ENCODE measurements at regions not wholly inside any gene's neighbourhood (a gene's known extent, or its start where the extent isn't known, plus 50 kb on each side); places are given as distances from the start of the nearest gene placed in this dataset.

DNA sequence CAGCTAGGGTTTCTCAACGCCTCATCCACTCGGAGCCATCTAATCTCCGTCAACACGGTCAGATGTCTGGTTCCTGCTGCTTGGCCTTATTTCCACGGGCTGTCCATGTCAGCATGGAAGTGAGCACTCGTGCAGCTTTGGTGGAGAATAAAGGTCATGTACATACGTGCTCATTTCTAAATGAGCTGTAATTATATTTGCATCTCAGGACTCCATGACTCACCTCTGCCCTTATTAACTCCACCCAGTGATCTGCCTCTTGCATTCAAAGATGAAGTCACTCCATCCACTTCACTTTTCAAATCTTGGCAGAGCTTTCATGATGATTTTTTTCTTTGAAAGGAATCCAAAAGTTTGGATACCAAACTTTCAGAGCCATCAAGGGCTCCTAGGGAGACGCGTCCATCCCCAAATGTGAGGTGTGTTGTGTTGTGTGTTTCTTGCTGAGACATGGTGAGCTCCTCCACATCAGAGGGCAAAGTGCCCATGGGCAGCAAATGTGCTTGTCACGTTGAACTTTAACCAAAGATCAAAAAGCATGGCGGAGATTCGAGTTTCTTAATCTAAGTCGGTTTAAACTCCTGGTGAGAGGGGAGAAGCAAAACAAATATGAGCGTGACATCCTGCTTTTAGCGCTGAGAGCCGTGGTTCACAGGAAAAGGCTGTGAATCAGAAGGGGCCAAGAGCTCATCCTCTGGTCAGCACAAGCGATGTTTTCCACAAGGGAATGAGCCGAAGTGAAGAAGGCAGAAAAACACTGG, 68.6 kb upstream of the ERRFI1 start (continued):
- no peak for TF ChIP-seq NFAT5 (CRISPR knock-in tag; IDR thresholded peaks at IDR 0.05)
- TF ChIP-seq IKZF5 (CRISPR knock-in tag; IDR thresholded peaks at IDR 0.05): peak; percentile 55; the same call in 1 of the 2 replicates
- no peak for TF ChIP-seq ZNF101 (CRISPR knock-in tag; IDR thresholded peaks at IDR 0.05; ENCODE audit: borderline replicate concordance, low read depth)
- TF ChIP-seq ZBTB3 (CRISPR knock-in tag; IDR thresholded peaks at IDR 0.05; ENCODE audit: borderline replicate concordance, low read depth): no peak
- 0 out of 2 replicates have a peak, but pooled peaks have one; percentile 15 for TF ChIP-seq JUND (CRISPR knock-in tag; IDR thresholded peaks at IDR 0.05)
- no peak for TF ChIP-seq U2AF1 (optimal IDR thresholded peaks at IDR 0.05; ENCODE audit: low read depth, low read length)
- TF ChIP-seq ZNF761 (CRISPR knock-in tag; conservative IDR thresholded peaks at IDR 0.05): no peak
- TF ChIP-seq ONECUT2 (CRISPR knock-in tag; IDR thresholded peaks at IDR 0.05): no peak
- no peak for TF ChIP-seq AGO1 (IDR thresholded peaks at IDR 0.05; ENCODE audit: low read depth, low read length, poor library complexity, severe bottlenecking)
- TF ChIP-seq, protein P1, sequence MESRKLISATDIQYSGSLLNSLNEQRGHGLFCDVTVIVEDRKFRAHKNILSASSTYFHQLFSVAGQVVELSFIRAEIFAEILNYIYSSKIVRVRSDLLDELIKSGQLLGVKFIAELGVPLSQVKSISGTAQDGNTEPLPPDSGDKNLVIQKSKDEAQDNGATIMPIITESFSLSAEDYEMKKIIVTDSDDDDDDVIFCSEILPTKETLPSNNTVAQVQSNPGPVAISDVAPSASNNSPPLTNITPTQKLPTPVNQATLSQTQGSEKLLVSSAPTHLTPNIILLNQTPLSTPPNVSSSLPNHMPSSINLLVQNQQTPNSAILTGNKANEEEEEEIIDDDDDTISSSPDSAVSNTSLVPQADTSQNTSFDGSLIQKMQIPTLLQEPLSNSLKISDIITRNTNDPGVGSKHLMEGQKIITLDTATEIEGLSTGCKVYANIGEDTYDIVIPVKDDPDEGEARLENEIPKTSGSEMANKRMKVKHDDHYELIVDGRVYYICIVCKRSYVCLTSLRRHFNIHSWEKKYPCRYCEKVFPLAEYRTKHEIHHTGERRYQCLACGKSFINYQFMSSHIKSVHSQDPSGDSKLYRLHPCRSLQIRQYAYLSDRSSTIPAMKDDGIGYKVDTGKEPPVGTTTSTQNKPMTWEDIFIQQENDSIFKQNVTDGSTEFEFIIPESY (CRISPR knock-in tag; IDR thresholded peaks at IDR 0.05): no peak
- TF ChIP-seq TOPORS (CRISPR knock-in tag; IDR thresholded peaks at IDR 0.05): no peak
- no peak for TF ChIP-seq ZSCAN22 (CRISPR knock-in tag; IDR thresholded peaks at IDR 0.05)
- TF ChIP-seq NONO (IDR thresholded peaks at IDR 0.05): no peak
- no peak for TF ChIP-seq NONO (CRISPR knock-in tag; conservative IDR thresholded peaks at IDR 0.05)
- no peak for TF ChIP-seq ZNF674 (CRISPR knock-in tag; IDR thresholded peaks at IDR 0.05; ENCODE audit: low read depth)
- TF ChIP-seq ZNF354B (CRISPR knock-in tag; IDR thresholded peaks at IDR 0.05): no peak
- TF ChIP-seq ZNF589 (CRISPR knock-in tag; conservative IDR thresholded peaks at IDR 0.05): no peak
- TF ChIP-seq, protein P2, sequence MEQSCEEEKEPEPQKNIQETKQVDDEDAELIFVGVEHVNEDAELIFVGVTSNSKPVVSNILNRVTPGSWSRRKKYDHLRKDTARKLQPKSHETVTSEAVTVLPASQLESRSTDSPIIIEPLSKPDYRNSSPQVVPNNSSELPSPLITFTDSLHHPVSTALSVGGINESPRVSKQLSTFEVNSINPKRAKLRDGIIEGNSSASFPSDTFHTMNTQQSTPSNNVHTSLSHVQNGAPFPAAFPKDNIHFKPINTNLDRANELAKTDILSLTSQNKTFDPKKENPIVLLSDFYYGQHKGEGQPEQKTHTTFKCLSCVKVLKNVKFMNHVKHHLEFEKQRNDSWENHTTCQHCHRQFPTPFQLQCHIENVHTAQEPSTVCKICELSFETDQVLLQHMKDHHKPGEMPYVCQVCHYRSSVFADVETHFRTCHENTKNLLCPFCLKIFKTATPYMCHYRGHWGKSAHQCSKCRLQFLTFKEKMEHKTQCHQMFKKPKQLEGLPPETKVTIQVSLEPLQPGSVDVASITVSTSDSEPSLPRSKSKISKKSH (CRISPR knock-in tag; IDR thresholded peaks at IDR 0.05; ENCODE audit: borderline replicate concordance): no peak
- no peak for TF ChIP-seq ZNF557 (CRISPR knock-in tag; IDR thresholded peaks at IDR 0.05)
- peak; percentile 76; the same call in 1 of the 2 replicates for TF ChIP-seq SIX1 (CRISPR knock-in tag; IDR thresholded peaks at IDR 0.05; ENCODE audit: borderline replicate concordance)
